ENCODE measurements at regions not wholly inside any gene's neighbourhood (a gene's known extent, or its start where the extent isn't known, plus 50 kb on each side); places are given as distances from the start of the nearest gene placed in this dataset.
A peak's percentile ranks its signal among the peaks of the same experiment; 100 is the strongest.

- POLR2A ChIA-PET, result no interaction called here
- in situ Hi-C loops (cut with HindIII; ENCODE audit: extremely low pct_ligation_motif_present, low pct_unique_long_range_greater_than_20kb) (no loop called here), intact Hi-C loops (cut with micrococcal nuclease; ENCODE audit: unreplicated experiment) (no loop called here)
- TF ChIP-seq MLX (CRISPR knock-in tag; IDR thresholded peaks at IDR 0.05) (no peak), BCLAF1 (IDR thresholded peaks at IDR 0.05) (no peak), LBX2 (CRISPR knock-in tag; IDR thresholded peaks at IDR 0.05; ENCODE audit: borderline replicate concordance) (no peak)
- Histone ChIP-seq H3K27ac (ENCODE audit: extremely low read length, insufficient read depth, low read length) (no peak overlapping the region), H3K9ac (ENCODE audit: insufficient read depth, low read depth, low read length) (no peak overlapping the region), H3K79me2 (ENCODE audit: insufficient read depth, low read length) (no peaks in the 10 kb centered on the region), H3K27me3 (ENCODE audit: control insufficient read depth in 1 of 2, insufficient read depth in 2 of 2, low read length in 2 of 2) (no peaks in the 10 kb centered on the region), H3K4me3 (replicated peaks in 1 of 3; ENCODE audit: insufficient read depth in 1 of 3, low read depth in 2 of 3, low read length in 3 of 3) (no peak overlapping the region), H4K20me1 (ENCODE audit: insufficient read depth, low read length) (no peaks in the 10 kb centered on the region), H3K4me2 (ENCODE audit: low read depth, low read length) (no peak overlapping the region), H2AFZ (ENCODE audit: low read length) (no peak overlapping the region), H3K4me1 (ENCODE audit: insufficient read depth, low read length) (no peaks in the 10 kb centered on the region), H3K36me3 (replicated peaks in 1 of 2; ENCODE audit: control insufficient read depth in 1 of 2, insufficient read depth in 2 of 2, low read length in 2 of 2) (no peaks in the 10 kb centered on the region), H3K9me3 (ENCODE audit: low read length) (no peaks in the 10 kb centered on the region)
- BruUV-seq (replicated peaks), result no TSS peak
- DNase-seq (ENCODE audit: low spot score) (no peak), FAIRE-seq (no peak), ATAC-seq (no peak)
- CTCF ChIA-PET (ENCODE audit: low intra/inter-chr PET ratio, low total read pairs), result no interaction called here
- 51% methylated on average over 4 of the region's 4 CpGs for WGBS (ENCODE audit: low lambda C conversion rate)
Observed at GRCh38 chr18:28366676-28367075, 189.7 kb upstream of the CDH2 start.

- no TSS peak for BruUV-seq (replicated peaks)
- Histone ChIP-seq H3K4me3 (replicated peaks in 1 of 3; ENCODE audit: insufficient read depth in 1 of 3, low read depth in 2 of 3, low read length in 3 of 3) (no peak overlapping the region), H3K36me3 (replicated peaks in 1 of 2; ENCODE audit: control insufficient read depth in 1 of 2, insufficient read depth in 2 of 2, low read length in 2 of 2) (no peaks in the 10 kb centered on the region), H3K27ac (ENCODE audit: extremely low read length, insufficient read depth, low read length) (no peak overlapping the region), H3K9me3 (ENCODE audit: low read length) (no peaks in the 10 kb centered on the region), H3K4me1 (ENCODE audit: insufficient read depth, low read length) (no peaks in the 10 kb centered on the region), H3K27me3 (ENCODE audit: control insufficient read depth in 1 of 2, insufficient read depth in 2 of 2, low read length in 2 of 2) (no peaks in the 10 kb centered on the region), H3K9ac (ENCODE audit: insufficient read depth, low read depth, low read length) (no peak overlapping the region), H3K79me2 (ENCODE audit: insufficient read depth, low read length) (no peaks in the 10 kb centered on the region), H4K20me1 (ENCODE audit: insufficient read depth, low read length) (no peaks in the 10 kb centered on the region), H3K4me2 (ENCODE audit: low read depth, low read length) (no peak overlapping the region), H2AFZ (ENCODE audit: low read length) (no peak overlapping the region)
- ChIA-PET POLR2A (no interaction called here), CTCF (ENCODE audit: low intra/inter-chr PET ratio, low total read pairs) (no interaction called here)
- no peak for DNase-seq (ENCODE audit: low spot score)
- ATAC-seq, result no peak
- in situ Hi-C loops (cut with HindIII; ENCODE audit: extremely low pct_ligation_motif_present, low pct_unique_long_range_greater_than_20kb) (no loop called here), intact Hi-C loops (cut with micrococcal nuclease; ENCODE audit: unreplicated experiment) (no loop called here)
- no peak for FAIRE-seq
- WGBS (ENCODE audit: low lambda C conversion rate), result 37% methylated on average over 1 of the region's 1 CpG
- TF ChIP-seq FOXA1 (IDR thresholded peaks at IDR 0.05), result no peak
- no peak for TF ChIP-seq FOXA1 (CRISPR knock-in tag; IDR thresholded peaks at IDR 0.05)
- TF ChIP-seq MAFK (conservative IDR thresholded peaks at IDR 0.05 in 1 of 2, IDR thresholded peaks at IDR 0.05 in 1 of 2; ENCODE audit: low read length in 2 of 2), result peak in 1 of 2 experiments; percentile 34; a peak in 2 of 4 replicates
Observed at GRCh38 chr18:28365411-28365831, 188.5 kb upstream of the CDH2 start.
